GM12878 (cell line): ENCODE measurements at regions not wholly inside any gene's neighbourhood (a gene's known extent, or its start where the extent isn't known, plus 50 kb on each side); places are given as distances from the start of the nearest gene placed in this dataset.
A peak's percentile ranks its signal among the peaks of the same experiment; 100 is the strongest.

Source experiments
- ATAC-seq: fragments of 200-7000 bp; cut with Tn5 transposase; 3 replicates; pipeline ENCODE4 v1.9.1; 2020; ENCODE audit warnings: mild to moderate bottlenecking, moderate library complexity
- BruUV-seq: library from RNA; stranded (reverse); fragments of 400-500 nt; replicated peaks from 2 replicates; lab custom pipeline; 2021; lab: Mats Ljungman, UMichigan
- CTCF ChIA-PET: fragments of 300-600 bp; sonication (Branson Sonifier 250); formaldehyde crosslinking; extraction: SDS; loops from one replicate; lab custom pipeline; 2021; ENCODE audit warnings: inconsistent platforms; lab: Yijun Ruan, JAX
- POLR2A ChIA-PET: fragments of 350-600 bp; formaldehyde crosslinking; extraction: SDS; loops from one replicate; lab custom pipeline; 2021; ENCODE audit warnings: inconsistent platforms; lab: Charles Lee
- RAD21 ChIA-PET: fragments of 300-600 bp; sonication (Branson Sonifier 250); formaldehyde crosslinking; loops from one replicate; lab custom pipeline; 2023; ENCODE audit warnings: antibody characterized with exemption; ENCODE audit not compliant: unreplicated experiment; lab: Charles Lee
- SMC1A ChIA-PET: fragments of 300-600 bp; sonication (Branson Sonifier 250); formaldehyde crosslinking; loops from one replicate; lab custom pipeline; 2023; ENCODE audit not compliant: unreplicated experiment, uncharacterized antibody; lab: Charles Lee
- DNase-seq: peaks from one replicate; pipeline ENCODE4 v3.0.0-alpha.2; 2011; ENCODE audit warnings: low read depth, low spot score
- FAIRE-seq: peaks from 3 replicates; lab custom pipeline; 2011; peaks lifted over from hg19 to GRCh38; lab: Jason Lieb, UNC
- H2AFZ ChIP-seq: 2 replicates; pipeline ENCODE4 v1.6.0; 2011; ENCODE audit warnings: low read depth, low read length, control low read depth; ENCODE audit not compliant: control insufficient read depth
- H3K27ac ChIP-seq: 2 replicates; pipeline ENCODE4 v1.5.1; 2011; ENCODE audit warnings: control low read depth; ENCODE audit not compliant: control insufficient read depth, insufficient read depth
- H3K27me3 ChIP-seq, 2 experiments: replicated peaks in 1 of 2; 2 replicates each; pipeline versions ENCODE4 v1.6.0 to v1.6.1; 2011; ENCODE audit warnings: low read length in 1 of 2; ENCODE audit not compliant: control insufficient read depth in 2 of 2, insufficient read depth in 2 of 2
- H3K36me3 ChIP-seq, 2 experiments: 2 replicates each; pipeline ENCODE4 v1.5.1; 2011; ENCODE audit warnings: low read length in 1 of 2; ENCODE audit not compliant: control insufficient read depth in 2 of 2, insufficient read depth in 2 of 2
- H3K4me1 ChIP-seq: 2 replicates; pipeline ENCODE4 v1.6.1; 2011; ENCODE audit warnings: mild to moderate bottlenecking, low read length, moderate library complexity, mixed read lengths; ENCODE audit not compliant: control insufficient read depth, insufficient read depth
- H3K4me2 ChIP-seq: 2 replicates; pipeline ENCODE4 v1.6.0; 2011; ENCODE audit warnings: control low read depth; ENCODE audit not compliant: control insufficient read depth, insufficient read depth
- H3K4me3 ChIP-seq: fragments of 200-600 bp; sonication (generic); 2 replicates; pipeline ENCODE4 v1.5.1; 2016
- H3K79me2 ChIP-seq: 2 replicates; pipeline ENCODE4 v1.6.0; 2011; ENCODE audit warnings: low read length; ENCODE audit not compliant: control insufficient read depth, insufficient read depth
- H3K9ac ChIP-seq: 2 replicates; pipeline ENCODE4 v1.8.0; 2011; ENCODE audit warnings: low read length, control low read depth, mixed read lengths; ENCODE audit not compliant: control insufficient read depth, insufficient read depth
- H3K9me3 ChIP-seq: replicated peaks from 3 replicates; pipeline ENCODE4 v1.5.1; 2011; ENCODE audit warnings: mild to moderate bottlenecking, low read length; ENCODE audit not compliant: control insufficient read depth, insufficient read depth
- H4K20me1 ChIP-seq: 2 replicates; pipeline ENCODE4 v1.6.0; 2011; ENCODE audit not compliant: control insufficient read depth, insufficient read depth
- EED ChIP-seq: sonication (generic); IDR thresholded peaks from 2 replicates; pipeline ENCODE4 v1.6.1; 2016; ENCODE audit warnings: antibody characterized with exemption, low read depth
- FOS ChIP-seq: IDR thresholded peaks from 3 replicates; pipeline ENCODE4 v1.6.1; 2011; ENCODE audit warnings: borderline replicate concordance; ENCODE audit not compliant: insufficient read length; ENCODE audit errors: extremely low read depth
- FOXK2 ChIP-seq: fragments of 450-650 bp; IDR thresholded peaks from 2 replicates; pipeline ENCODE4 v1.6.1; 2017; ENCODE audit warnings: mild to moderate bottlenecking, moderate library complexity
- SMARCA5 ChIP-seq: fragments of 450-650 bp; IDR thresholded peaks from 2 replicates; pipeline ENCODE4 v1.6.1; 2017; ENCODE audit warnings: mild to moderate bottlenecking
- ZNF24 ChIP-seq: fragments of 450-650 bp; IDR thresholded peaks from 2 replicates; pipeline ENCODE4 v1.6.1; 2017; ENCODE audit warnings: antibody characterized with exemption, mild to moderate bottlenecking
- WGBS: methylation state at CpG from one replicate; pipeline ENCODE4 v1.1.6; 2016; ENCODE audit warnings: low lambda C conversion rate; ENCODE audit not compliant: insufficient replicate concordance, insufficient coverage; ENCODE audit errors: missing lambda C conversion rate; 5-methylcytosine and 5-hydroxymethylcytosine counted together
- in situ Hi-C: fragments of 300-500 bp; cut with MboI; formaldehyde crosslinking; loops from 9 replicates; pipeline ENCODE4 v1.14.3; 2018; ENCODE audit warnings: mixed read lengths
- intact Hi-C: fragments of 100-400 bp; cut with micrococcal nuclease; formaldehyde crosslinking; loops from one replicate; pipeline ENCODE4 v1.14.2; 2022; ENCODE audit not compliant: unreplicated experiment
- TF ChIP-seq, protein P1 (sequence below): fragments of 450-650 bp; formaldehyde crosslinking; IDR thresholded peaks from 2 replicates; pipeline ENCODE4 v1.4.0; 2020; ENCODE audit warnings: mild to moderate bottlenecking, moderate library complexity

DNA sequence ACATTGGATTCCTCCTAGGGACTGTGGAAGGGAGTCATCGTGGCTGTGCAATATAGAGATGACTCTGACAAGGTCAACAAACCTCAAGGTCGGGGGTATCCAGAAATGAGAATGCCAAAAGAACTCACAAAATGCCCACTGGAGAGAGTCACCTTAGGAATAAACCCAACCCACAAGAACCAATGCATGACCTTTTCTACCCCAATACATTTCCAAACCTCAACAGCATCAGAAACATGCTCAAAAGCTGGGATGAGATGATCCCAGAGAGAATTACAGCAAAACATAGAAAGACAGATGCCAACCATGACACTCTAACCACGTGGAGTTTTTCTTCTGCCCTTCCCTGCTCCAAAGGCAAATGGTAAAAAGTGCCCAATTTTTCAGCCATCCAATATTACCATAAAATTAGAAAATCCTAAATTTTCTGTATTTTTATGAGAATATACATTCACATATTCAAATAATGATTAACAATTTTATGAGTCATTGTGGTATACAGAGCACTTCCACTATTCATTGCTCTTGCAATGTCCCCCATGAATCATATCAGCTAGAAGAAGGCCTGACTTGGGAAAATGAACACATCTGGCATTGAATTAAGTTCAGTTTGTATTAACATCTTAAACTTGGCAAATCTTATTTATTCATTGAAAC, 88.2 kb upstream of the PALMD start:
- no peak overlapping the region for H2AFZ ChIP-seq
- no peak overlapping the region for H3K4me3 ChIP-seq
- CTCF ChIA-PET, result interaction anchor here (0.6 kb wide), 1 partner anchor 62 kb away, joined by 6 read pairs; no protein-coding TSS in a partner anchor
- no peaks in the 10 kb centered on the region for H4K20me1 ChIP-seq
- SMC1A ChIA-PET, result no interaction called here
- H3K9ac ChIP-seq, result no peak overlapping the region
- POLR2A ChIA-PET, result no interaction called here
- FAIRE-seq, result no peak
- H3K27me3 ChIP-seq, result no peaks in the 10 kb centered on the region
- no peak overlapping the region for H3K4me2 ChIP-seq
- no peaks in the 10 kb centered on the region for H3K36me3 ChIP-seq
- no peak for DNase-seq
- ATAC-seq, result peak; percentile 75
- WGBS, result 0% methylated on average over 3 of the region's 3 CpGs
- RAD21 ChIA-PET, result no interaction called here
- H3K9me3 ChIP-seq, result no peaks in the 10 kb centered on the region
- no TSS peak for BruUV-seq
- intact Hi-C loops, result no loop called here
- no peak overlapping the region for H3K27ac ChIP-seq
- in situ Hi-C loops, result no loop called here
- no peaks in the 10 kb centered on the region for H3K79me2 ChIP-seq
- no peaks in the 10 kb centered on the region for H3K4me1 ChIP-seq
- TF ChIP-seq SMARCA5, result no peak
- no peak for TF ChIP-seq ZNF24
- TF ChIP-seq, protein P1, sequence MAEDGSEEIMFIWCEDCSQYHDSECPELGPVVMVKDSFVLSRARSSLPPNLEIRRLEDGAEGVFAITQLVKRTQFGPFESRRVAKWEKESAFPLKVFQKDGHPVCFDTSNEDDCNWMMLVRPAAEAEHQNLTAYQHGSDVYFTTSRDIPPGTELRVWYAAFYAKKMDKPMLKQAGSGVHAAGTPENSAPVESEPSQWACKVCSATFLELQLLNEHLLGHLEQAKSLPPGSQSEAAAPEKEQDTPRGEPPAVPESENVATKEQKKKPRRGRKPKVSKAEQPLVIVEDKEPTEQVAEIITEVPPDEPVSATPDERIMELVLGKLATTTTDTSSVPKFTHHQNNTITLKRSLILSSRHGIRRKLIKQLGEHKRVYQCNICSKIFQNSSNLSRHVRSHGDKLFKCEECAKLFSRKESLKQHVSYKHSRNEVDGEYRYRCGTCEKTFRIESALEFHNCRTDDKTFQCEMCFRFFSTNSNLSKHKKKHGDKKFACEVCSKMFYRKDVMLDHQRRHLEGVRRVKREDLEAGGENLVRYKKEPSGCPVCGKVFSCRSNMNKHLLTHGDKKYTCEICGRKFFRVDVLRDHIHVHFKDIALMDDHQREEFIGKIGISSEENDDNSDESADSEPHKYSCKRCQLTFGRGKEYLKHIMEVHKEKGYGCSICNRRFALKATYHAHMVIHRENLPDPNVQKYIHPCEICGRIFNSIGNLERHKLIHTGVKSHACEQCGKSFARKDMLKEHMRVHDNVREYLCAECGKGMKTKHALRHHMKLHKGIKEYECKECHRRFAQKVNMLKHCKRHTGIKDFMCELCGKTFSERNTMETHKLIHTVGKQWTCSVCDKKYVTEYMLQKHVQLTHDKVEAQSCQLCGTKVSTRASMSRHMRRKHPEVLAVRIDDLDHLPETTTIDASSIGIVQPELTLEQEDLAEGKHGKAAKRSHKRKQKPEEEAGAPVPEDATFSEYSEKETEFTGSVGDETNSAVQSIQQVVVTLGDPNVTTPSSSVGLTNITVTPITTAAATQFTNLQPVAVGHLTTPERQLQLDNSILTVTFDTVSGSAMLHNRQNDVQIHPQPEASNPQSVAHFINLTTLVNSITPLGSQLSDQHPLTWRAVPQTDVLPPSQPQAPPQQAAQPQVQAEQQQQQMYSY (CRISPR knock-in tag), result no peak
- no peak for TF ChIP-seq EED
- TF ChIP-seq FOXK2, result no peak
- TF ChIP-seq FOS, result no peak
